Chondrocyte (in vitro differentiated cells): ENCODE measurements at regions not wholly inside any gene's neighbourhood (a gene's known extent, or its start where the extent isn't known, plus 50 kb on each side); places are given as distances from the start of the nearest gene placed in this dataset.

Experiments used
- DNase-seq: peaks from one replicate; pipeline ENCODE4 v3.0.0; 2021; ENCODE audit warnings: mixed read lengths, low spot score
- H3K27ac Mint-ChIP-seq: one replicate; pipeline ENCODE4 v1.8.0; 2021; ENCODE audit warnings: mild to moderate bottlenecking, moderate library complexity, mixed read lengths; ENCODE audit not compliant: unreplicated experiment
- H3K27me3 Mint-ChIP-seq: 2 replicates; pipeline ENCODE4 v1.8.0; 2021; ENCODE audit warnings: low read depth, mixed read lengths
- H3K36me3 Mint-ChIP-seq: 2 replicates; pipeline ENCODE4 v1.8.0; 2021; ENCODE audit warnings: low read depth, mixed read lengths
- H3K4me1 Mint-ChIP-seq: 2 replicates; pipeline ENCODE4 v1.8.0; 2021; ENCODE audit warnings: low read depth, mild to moderate bottlenecking, mixed read lengths
- H3K4me3 Mint-ChIP-seq: one replicate; pipeline ENCODE4 v1.8.0; 2021; ENCODE audit warnings: mild to moderate bottlenecking, moderate library complexity, mixed read lengths; ENCODE audit not compliant: unreplicated experiment
- H3K9me3 Mint-ChIP-seq: 2 replicates; pipeline ENCODE4 v1.8.0; 2021; ENCODE audit warnings: low read depth, mixed read lengths
- CTCF ChIP-seq: fragments of 200-600 bp; sonication (generic); IDR thresholded peaks from 2 replicates; pipeline ENCODE4 v1.5.0; 2021; ENCODE audit warnings: antibody characterized with exemption, mild to moderate bottlenecking, moderate library complexity

- Mint-ChIP-seq H3K9me3 (peaks cover 7% of the 10 kb centered on the region), H3K36me3 (peaks cover 5% of the 10 kb centered on the region), H3K27me3 (peaks cover 16% of the 10 kb centered on the region), H3K27ac (no peak overlapping the region), H3K4me1 (no peaks in the 10 kb centered on the region), H3K4me3 (no peak overlapping the region)
- TF ChIP-seq CTCF, result no peak
- DNase-seq, result no peak
These were observed 170.5 kb upstream of the HTR2A start for GRCh38 chr13:47067306-47067705.

GRCh38 chr13:47066226-47066625, 169.4 kb upstream of the HTR2A start:
- Mint-ChIP-seq H3K4me3 (no peak overlapping the region), H3K36me3 (peaks cover 5% of the 10 kb centered on the region), H3K27me3 (peaks cover 15% of the 10 kb centered on the region), H3K27ac (no peak overlapping the region), H3K4me1 (no peaks in the 10 kb centered on the region), H3K9me3 (peaks cover 12% of the 10 kb centered on the region)
- TF ChIP-seq CTCF, result no peak
- DNase-seq, result no peak

GRCh38 chr13:47064381-47064780, 167.5 kb upstream of the HTR2A start:
- Mint-ChIP-seq H3K36me3 (peaks cover 8% of the 10 kb centered on the region), H3K9me3 (peaks cover 29% of the 10 kb centered on the region), H3K27me3 (peaks cover 6% of the 10 kb centered on the region), H3K4me3 (no peak overlapping the region), H3K27ac (no peak overlapping the region), H3K4me1 (no peaks in the 10 kb centered on the region)
- DNase-seq, result no peak
- TF ChIP-seq CTCF, result no peak

- no peak for DNase-seq
- H3K27me3 Mint-ChIP-seq, result peaks cover 7% of the 10 kb centered on the region
- no peak for TF ChIP-seq CTCF
- H3K9me3 Mint-ChIP-seq, result no peaks in the 10 kb centered on the region
- no peaks in the 10 kb centered on the region for H3K36me3 Mint-ChIP-seq
- H3K4me1 Mint-ChIP-seq, result no peaks in the 10 kb centered on the region
- no peak overlapping the region for H3K4me3 Mint-ChIP-seq
- no peak overlapping the region for H3K27ac Mint-ChIP-seq
These were observed 152.6 kb upstream of the HTR2A start for GRCh38 chr13:47049276-47049989.

- H3K9me3 Mint-ChIP-seq, result no peaks in the 10 kb centered on the region
- H3K36me3 Mint-ChIP-seq, result peaks cover 1% of the 10 kb centered on the region
- no peak for DNase-seq
- H3K27ac Mint-ChIP-seq, result no peak overlapping the region
- TF ChIP-seq CTCF, result no peak
- H3K27me3 Mint-ChIP-seq, result peaks cover 13% of the 10 kb centered on the region
- H3K4me3 Mint-ChIP-seq, result no peak overlapping the region
- H3K4me1 Mint-ChIP-seq, result no peaks in the 10 kb centered on the region
These were observed 149.9 kb upstream of the HTR2A start for GRCh38 chr13:47046706-47047105.
